T-helper 2 cell treated with Interferon-gamma antibody and Interleukin-4, amounts not matched to agents 100 ng/mL and 5 ng/mL, for 36 hours (primary cell): ENCODE measurements at regions not wholly inside any gene's neighbourhood (a gene's known extent, or its start where the extent isn't known, plus 50 kb on each side); places are given as distances from the start of the nearest gene placed in this dataset.

Source experiments
- intact Hi-C: fragments of 100-400 bp; cut with micrococcal nuclease; formaldehyde crosslinking; loops from one replicate; pipeline ENCODE4 v1.15.1; 2023

DNA sequence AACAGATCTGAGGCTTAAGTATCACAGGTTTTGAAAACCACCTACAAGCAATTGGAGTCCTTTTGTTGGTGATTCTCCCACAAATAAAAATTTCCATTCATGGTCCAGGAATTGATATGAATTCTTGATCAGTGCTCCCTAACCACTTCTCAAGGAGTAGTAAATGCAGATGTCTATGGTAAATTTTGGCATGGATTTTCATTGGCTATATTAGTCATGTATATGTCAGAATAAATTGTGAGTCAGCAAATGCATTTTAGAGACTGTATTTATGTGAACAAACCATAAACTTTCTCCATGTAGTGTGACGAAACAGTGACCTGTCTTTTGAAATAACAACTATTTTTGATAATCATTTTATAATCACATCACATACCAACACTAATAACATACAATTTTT lies 611.1 kb downstream of the HTR1A start:
- intact Hi-C loops: no loop called here

DNA sequence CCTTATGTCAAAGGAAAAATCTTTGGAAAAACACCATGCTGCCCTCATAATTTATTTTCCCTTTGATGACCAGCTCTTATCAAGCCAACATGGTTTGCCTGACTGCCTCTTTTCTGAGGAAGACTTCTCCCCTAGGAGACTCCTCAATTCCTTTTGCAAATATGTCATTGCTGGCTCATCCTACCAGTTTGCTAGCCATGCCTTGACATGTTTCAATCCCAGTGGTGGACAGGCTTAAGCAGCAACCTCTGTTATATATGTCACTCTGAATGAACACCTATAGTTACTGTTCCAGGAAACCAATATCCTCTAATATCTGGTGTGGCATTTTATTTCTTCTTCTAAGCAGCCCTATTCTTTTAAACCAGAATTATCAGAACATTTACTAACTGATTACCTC lies 615.8 kb downstream of the HTR1A start:
- intact Hi-C loops: no loop called here

DNA sequence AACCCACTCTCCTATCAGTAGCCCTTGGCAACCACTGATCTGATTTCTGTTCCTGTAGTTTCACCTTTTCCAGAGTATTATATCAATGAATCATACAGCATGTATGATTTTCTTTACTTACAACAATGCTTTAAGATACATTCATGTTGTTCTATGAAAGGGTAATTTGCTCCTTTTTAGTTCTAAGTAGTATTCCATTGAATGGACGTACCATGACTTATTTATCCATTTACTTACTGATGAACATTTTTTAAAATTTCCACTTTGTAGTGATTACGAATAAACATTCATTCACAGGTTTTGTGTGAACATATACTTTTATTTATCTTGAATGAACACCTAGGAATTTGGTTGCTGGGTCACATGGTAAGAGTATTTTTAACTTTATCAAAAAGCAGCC lies 620.8 kb downstream of the HTR1A start:
- intact Hi-C loops: no loop called here

- intact Hi-C loops: no loop called here
Measured at GRCh38 chr5:63323926-63324325, 638.3 kb downstream of the HTR1A start.

DNA sequence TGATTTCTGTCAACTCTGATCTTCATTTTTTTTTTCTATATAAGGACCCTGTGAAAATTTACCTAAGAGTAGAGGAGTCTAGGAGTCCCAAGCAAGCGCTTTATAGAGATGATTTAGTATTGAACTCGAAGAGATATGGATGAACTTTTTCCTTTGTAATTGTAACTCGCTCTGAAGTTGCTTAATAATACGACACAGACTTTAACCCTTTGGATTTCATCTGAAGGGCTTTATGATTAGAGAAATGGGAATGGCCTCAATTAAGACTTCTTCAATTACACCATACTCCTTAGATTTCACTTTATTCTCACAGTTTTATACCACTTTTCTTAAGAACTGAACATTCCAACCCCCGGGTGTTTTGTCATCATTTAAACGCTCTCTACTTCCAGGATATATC lies 647.7 kb downstream of the HTR1A start:
- intact Hi-C loops: no loop called here

GRCh38 chr5:63310644-63311043 lies 651.6 kb downstream of the HTR1A start:
- intact Hi-C loops: no loop called here

GRCh38 chr5:63306909-63307308 lies 655.3 kb downstream of the HTR1A start:
- intact Hi-C loops: no loop called here

DNA sequence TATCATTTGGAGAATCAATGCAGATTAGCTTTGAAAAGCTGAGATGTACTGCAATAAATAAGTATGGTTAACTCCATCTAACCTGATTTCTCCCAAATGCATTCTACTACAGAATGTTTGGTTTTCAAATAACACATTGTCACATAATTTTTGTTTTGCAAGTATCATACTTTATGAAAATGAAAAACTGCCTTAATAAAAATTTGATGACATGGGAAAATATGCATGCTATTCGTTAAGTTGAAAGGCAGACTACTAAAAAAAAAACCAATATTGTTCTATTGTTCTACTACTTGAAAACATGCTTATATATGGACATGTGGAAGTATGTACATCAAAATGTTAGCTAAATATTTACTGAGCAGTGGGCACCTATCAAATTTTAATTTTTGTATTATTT lies 668.9 kb downstream of the HTR1A start:
- intact Hi-C loops: no loop called here

GRCh38 chr5:63286724-63287123 lies 675.5 kb downstream of the HTR1A start:
- intact Hi-C loops: no loop called here

- intact Hi-C loops: no loop called here
Measured at GRCh38 chr5:63263411-63263810, 684.8 kb downstream of the LRRC70 start.

DNA sequence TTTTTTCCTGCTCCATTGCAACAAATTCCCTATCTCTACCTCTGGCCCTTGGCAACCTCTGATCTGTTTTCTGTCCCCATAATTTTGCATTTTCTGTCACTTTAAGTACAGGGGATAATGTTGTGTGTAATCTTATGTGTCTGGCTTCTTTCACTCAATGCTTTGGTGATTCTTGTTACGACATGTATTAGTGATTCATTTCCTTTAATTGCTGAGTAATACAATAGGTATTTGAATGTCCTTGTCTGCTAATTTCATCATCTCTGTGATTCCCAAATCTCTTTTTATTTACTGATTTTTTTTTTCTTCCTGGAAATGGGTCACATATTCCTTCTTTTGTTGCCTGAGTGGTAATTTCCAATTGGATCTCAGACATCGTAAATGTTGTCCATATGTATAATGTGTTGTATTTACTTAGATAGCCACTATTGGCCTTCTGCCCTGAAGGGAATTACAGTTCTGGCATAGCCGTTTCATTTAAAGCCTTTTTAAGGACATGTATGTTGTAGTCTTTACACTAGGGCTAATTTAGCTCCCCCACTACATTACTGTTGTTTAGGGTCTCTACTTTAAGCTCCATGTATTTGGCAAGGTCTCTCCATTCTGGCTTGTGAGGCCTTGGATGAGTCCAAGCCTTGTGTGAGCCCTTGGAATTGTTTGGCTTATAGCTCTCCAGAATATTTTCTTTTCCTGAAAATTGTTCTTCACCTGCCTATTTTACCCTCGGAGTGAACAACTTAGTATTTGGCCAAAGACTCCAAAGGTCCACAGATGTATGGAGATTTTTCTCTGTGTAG lies 683.8 kb downstream of the LRRC70 start:
- intact Hi-C loops: no loop called here

GRCh38 chr5:63261695-63262094 lies 683.1 kb downstream of the LRRC70 start:
- intact Hi-C loops: no loop called here

DNA sequence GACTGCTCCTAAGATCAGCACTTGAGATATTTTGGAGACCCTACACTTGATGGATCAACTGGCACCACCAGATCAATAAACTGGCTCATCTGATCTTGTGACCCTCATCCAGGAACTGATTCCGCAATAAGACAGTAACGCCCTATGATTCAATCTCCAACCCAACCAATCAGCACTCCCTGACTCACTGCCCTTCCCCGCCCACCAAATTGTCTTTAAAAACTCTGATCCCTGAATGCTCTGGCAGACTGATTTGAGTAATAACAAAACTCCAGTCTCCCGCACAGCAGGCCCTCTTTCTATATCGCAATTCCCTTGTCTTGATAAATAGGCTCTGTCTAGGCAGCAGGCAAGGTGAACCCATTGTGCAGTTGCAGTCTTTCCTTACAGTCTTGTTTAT lies 677.0 kb downstream of the LRRC70 start:
- intact Hi-C loops: no loop called here

DNA sequence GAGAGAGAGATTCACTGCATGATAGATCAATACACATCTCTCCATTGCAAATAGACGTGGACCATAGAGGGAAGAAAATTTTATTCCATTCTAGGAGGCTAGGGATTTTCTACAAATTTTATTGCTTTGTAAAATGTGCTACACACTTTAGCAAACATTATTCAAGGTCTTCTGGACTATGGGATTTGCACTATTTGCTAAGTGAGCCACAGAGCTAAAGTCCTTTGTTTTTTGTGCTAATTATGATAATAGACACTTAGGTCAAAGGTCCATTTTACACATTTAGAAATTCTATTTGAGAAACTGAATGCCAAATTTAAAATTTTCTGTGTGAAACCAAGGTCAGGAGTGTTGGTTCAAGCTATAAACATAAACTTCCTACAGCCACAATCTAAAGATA lies 672.3 kb downstream of the LRRC70 start:
- intact Hi-C loops: no loop called here

- intact Hi-C loops: no loop called here
Measured at GRCh38 chr5:63249960-63250359, 671.3 kb downstream of the LRRC70 start.

DNA sequence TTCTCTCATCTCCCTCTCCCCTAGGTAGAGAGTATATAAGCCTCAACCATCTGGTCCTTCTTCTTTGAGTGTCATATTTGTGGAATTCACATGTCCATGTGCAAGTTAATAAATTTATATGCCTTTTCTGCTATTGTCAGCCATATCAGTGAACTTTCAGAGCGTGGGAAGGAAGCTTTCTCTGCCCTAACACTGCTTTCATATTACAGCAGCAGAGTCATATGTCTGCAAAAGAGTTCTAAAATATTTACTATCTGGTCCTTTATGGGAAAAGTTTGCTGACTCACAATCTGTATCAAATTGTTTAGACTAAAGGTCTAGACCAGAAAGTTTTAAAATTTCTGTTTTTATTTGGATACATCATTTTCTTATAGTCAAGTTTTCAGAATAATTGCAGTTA lies 669.0 kb downstream of the LRRC70 start:
- intact Hi-C loops: no loop called here

DNA sequence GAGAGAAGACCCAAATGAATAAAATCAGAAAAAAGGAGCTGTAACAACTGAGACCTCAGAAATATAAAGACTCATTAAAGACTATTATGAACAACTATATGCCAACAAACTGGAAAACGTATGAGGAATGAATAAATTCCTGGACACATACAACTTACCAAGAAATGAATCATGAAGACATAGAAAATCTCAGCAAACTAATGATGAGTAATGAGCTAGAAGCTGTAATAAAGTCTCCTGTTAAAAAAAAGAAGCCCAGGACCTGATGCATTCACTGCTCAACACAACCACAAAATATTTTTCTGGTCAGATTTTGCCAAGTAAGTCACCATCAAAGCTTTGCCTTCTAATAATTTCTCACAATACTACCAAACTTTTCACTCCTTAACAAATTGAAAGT lies 666.7 kb downstream of the LRRC70 start:
- intact Hi-C loops: no loop called here

GRCh38 chr5:63240063-63240755 lies 661.6 kb downstream of the LRRC70 start:
- intact Hi-C loops: no loop called here

- intact Hi-C loops: no loop called here
Measured at GRCh38 chr5:63233911-63234310, 655.3 kb downstream of the LRRC70 start.

DNA sequence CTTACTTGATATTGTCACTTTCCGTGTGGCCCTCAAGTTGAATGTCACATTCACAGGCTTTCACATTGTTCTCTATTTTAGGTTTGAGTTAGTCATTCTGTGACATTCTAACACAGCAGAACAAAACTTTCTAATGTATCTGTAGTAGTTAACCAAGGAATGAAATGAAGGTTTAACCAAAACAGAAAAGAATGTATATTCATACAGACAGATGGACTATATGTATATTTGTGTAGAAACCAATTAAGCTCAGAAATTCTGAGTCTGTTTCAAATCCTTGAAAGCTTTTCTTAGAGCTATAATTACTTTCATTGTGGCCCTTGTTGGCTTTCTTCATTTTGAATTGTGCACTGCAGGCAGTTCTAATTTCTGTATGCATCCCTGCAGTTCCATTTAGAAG lies 654.7 kb downstream of the LRRC70 start:
- intact Hi-C loops: no loop called here

DNA sequence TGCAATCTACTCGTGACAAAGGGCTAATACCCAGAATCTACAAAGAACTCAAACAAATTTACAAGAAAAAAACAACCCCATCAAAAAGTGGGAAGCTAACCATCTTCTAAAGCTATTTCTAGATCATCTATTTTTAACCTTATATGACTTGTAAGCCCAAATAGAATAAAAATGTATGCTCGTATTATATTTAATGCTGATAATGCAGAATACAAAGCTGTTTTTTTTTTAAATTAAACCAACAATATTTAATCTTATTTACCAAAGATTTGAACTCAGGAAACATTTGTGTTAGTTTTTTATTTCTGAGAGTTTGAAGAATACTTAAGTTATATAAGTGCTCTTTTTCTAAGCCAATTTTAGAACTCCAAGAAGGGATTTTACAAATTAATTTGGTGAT lies 652.1 kb downstream of the LRRC70 start:
- intact Hi-C loops: no loop called here

- intact Hi-C loops: no loop called here
Measured at GRCh38 chr5:63228154-63228553, 649.5 kb downstream of the LRRC70 start.

GRCh38 chr5:63220244-63220643 lies 641.6 kb downstream of the LRRC70 start:
- intact Hi-C loops: no loop called here
